Right lobe of liver (tissue), 6 donors: ENCODE measurements at regions not wholly inside any gene's neighbourhood (a gene's known extent, or its start where the extent isn't known, plus 50 kb on each side); places are given as distances from the start of the nearest gene placed in this dataset.

Experiments used
- ATAC-seq, 4 donors: fragments of 200-7000 bp; cut with Tn5 transposase; one replicate each; pipeline ENCODE4 v1.9.1; 2020; ENCODE audit warnings: mild to moderate bottlenecking in 4 of 4, moderate library complexity in 4 of 4
- DNase-seq, 3 donors: peaks; one replicate each; pipeline ENCODE4 v3.0.0-alpha.2; 2020
- H3K27ac ChIP-seq, 3 donors: fragments of 200-600 bp; one replicate each; pipeline ENCODE4 v1.8.0; 2022
- H3K27me3 ChIP-seq, 2 donors: fragments of 200-600 bp; one replicate each; pipeline ENCODE4 v1.8.0; 2022
- H3K36me3 ChIP-seq, 4 donors: fragments of 200-600 bp; sonication (generic) in 1 of 4; one replicate each; pipeline versions ENCODE4 v1.5.1 to v1.8.0; 2017 to 2022; ENCODE audit warnings: control low read depth in 1 of 4
- H3K4me1 ChIP-seq, 4 donors: fragments of 200-600 bp; sonication (generic) in 1 of 4; one replicate each; pipeline versions ENCODE4 v1.5.1 to v1.8.0; 2017 to 2022; ENCODE audit warnings: control low read depth in 1 of 4
- H3K4me3 ChIP-seq, 3 donors: fragments of 200-600 bp; one replicate each; pipeline ENCODE4 v1.8.0; 2022
- H3K9me3 ChIP-seq, 4 donors: fragments of 200-600 bp; sonication (generic) in 1 of 4; one replicate each; pipeline versions ENCODE4 v1.5.1 to v1.8.0; 2017 to 2022; ENCODE audit warnings: control low read depth in 1 of 4
- CTCF ChIP-seq, 4 donors: fragments of 200-600 bp in 3 of 4; fragments of 450-650 bp in 1 of 4; IDR thresholded peaks; one replicate each; pipeline versions ENCODE4 v1.5.1 to v1.8.0; 2016 to 2022; ENCODE audit warnings: antibody characterized with exemption in 4 of 4, mild to moderate bottlenecking in 2 of 4
- POLR2A ChIP-seq: fragments of 450-650 bp; IDR thresholded peaks from one replicate; pipeline ENCODE4 v1.6.1; 2017; ENCODE audit warnings: antibody characterized with exemption, mild to moderate bottlenecking
- WGBS: methylation state at CpG from one replicate; pipeline ENCODE4 v1.1.6; 2018; ENCODE audit warnings: low coverage, low lambda C conversion rate; ENCODE audit not compliant: insufficient coverage; ENCODE audit errors: missing lambda C conversion rate; 5-methylcytosine and 5-hydroxymethylcytosine counted together
- intact Hi-C, 2 donors: fragments of 100-400 bp; cut with DNase I; formaldehyde crosslinking; loops; one replicate each; pipeline versions ENCODE4 v1.11.2 to v1.14.1; 2022
- donor health status: DM: no; HTN: yes; CAD: no.
- donor health status: DM: no; HTN: no; CAD: no.
- donor health status: DM: no; HTN: no; CAD: no.
- donor health status: DM: no; HTN: yes; CAD: no.
- donor health status: DM: no; HTN: yes; CAD: no.

GRCh38 chr4:101685126-101685525 is 105.4 kb upstream of the BANK1 start:
- TF ChIP-seq POLR2A (no peak), CTCF (IDR thresholded peaks at IDR 0.05) (no peak)
- DNase-seq (no peak), ATAC-seq (no peak)
- Histone ChIP-seq H3K9me3 (no peaks in the 10 kb centered on the region), H3K4me1 (peaks cover 0 to 8% (median 2%) of the 10 kb centered on the region in 4 donors), H3K27ac (no peak overlapping the region), H3K4me3 (no peak overlapping the region), H3K36me3 (no peaks in the 10 kb centered on the region), H3K27me3 (no peaks in the 10 kb centered on the region)
- WGBS: 67% methylated on average over 1 of the region's 1 CpG
- intact Hi-C loops: no loop called here

GRCh38 chr4:101682946-101683345 is 107.6 kb upstream of the BANK1 start:
- no peaks in the 10 kb centered on the region for H3K4me1 ChIP-seq
- no peaks in the 10 kb centered on the region for H3K36me3 ChIP-seq
- H3K27ac ChIP-seq: no peak overlapping the region
- no peak overlapping the region for H3K4me3 ChIP-seq
- ATAC-seq (no peak), DNase-seq (no peak)
- TF ChIP-seq CTCF (IDR thresholded peaks at IDR 0.05) (no peak), POLR2A (no peak)
- 78% methylated on average over 3 of the region's 3 CpGs for WGBS
- no peaks in the 10 kb centered on the region for H3K9me3 ChIP-seq
- H3K27me3 ChIP-seq: no peaks in the 10 kb centered on the region
- intact Hi-C loops: no loop called here

GRCh38 chr4:101678180-101678579 is 112.3 kb upstream of the BANK1 start:
- Histone ChIP-seq H3K27me3 (no peaks in the 10 kb centered on the region), H3K36me3 (no peaks in the 10 kb centered on the region), H3K9me3 (no peaks in the 10 kb centered on the region), H3K4me1 (no peaks in the 10 kb centered on the region), H3K27ac (no peak overlapping the region), H3K4me3 (no peak overlapping the region)
- intact Hi-C loops: no loop called here
- WGBS: 38% methylated on average over 3 of the region's 3 CpGs
- TF ChIP-seq POLR2A: no peak
- TF ChIP-seq CTCF (IDR thresholded peaks at IDR 0.05): no peak
- ATAC-seq (no peak), DNase-seq (no peak)

- DNase-seq (no peak), ATAC-seq (no peak)
- TF ChIP-seq POLR2A: no peak
- no peak for TF ChIP-seq CTCF (IDR thresholded peaks at IDR 0.05)
- H3K27ac ChIP-seq: no peak overlapping the region
- 71% methylated on average over 3 of the region's 3 CpGs for WGBS
- no peaks in the 10 kb centered on the region for H3K9me3 ChIP-seq
- no peaks in the 10 kb centered on the region for H3K4me1 ChIP-seq
- intact Hi-C loops: no loop called here
- no peaks in the 10 kb centered on the region for H3K27me3 ChIP-seq
- H3K36me3 ChIP-seq: no peaks in the 10 kb centered on the region
- no peak overlapping the region for H3K4me3 ChIP-seq
Observed at GRCh38 chr4:101670897-101671296, 119.6 kb upstream of the BANK1 start.

- Histone ChIP-seq H3K9me3 (no peaks in the 10 kb centered on the region), H3K27me3 (no peaks in the 10 kb centered on the region), H3K4me1 (no peaks in the 10 kb centered on the region), H3K4me3 (no peak overlapping the region), H3K36me3 (no peaks in the 10 kb centered on the region), H3K27ac (no peak overlapping the region)
- DNase-seq: no peak
- intact Hi-C loops: no loop called here
- TF ChIP-seq POLR2A: no peak
- no peak for TF ChIP-seq CTCF (IDR thresholded peaks at IDR 0.05)
- no peak for ATAC-seq
- 89% methylated on average over 4 of the region's 4 CpGs for WGBS
Observed at GRCh38 chr4:101670370-101670769, 120.2 kb upstream of the BANK1 start.
